Medulla oblongata (tissue), 1 donor: ENCODE measurements at regions not wholly inside any gene's neighbourhood (a gene's known extent, or its start where the extent isn't known, plus 50 kb on each side); places are given as distances from the start of the nearest gene placed in this dataset.
"Not testable (repeated sequence)": the region's sequence is repeated elsewhere in the genome, so short reads cannot be mapped to it uniquely, and the experiment has no call there.

Experiments
- DNase-seq: peaks from one replicate; pipeline ENCODE4 v3.0.0-alpha.2; 2015; ENCODE audit errors: extremely low spot score

DNA sequence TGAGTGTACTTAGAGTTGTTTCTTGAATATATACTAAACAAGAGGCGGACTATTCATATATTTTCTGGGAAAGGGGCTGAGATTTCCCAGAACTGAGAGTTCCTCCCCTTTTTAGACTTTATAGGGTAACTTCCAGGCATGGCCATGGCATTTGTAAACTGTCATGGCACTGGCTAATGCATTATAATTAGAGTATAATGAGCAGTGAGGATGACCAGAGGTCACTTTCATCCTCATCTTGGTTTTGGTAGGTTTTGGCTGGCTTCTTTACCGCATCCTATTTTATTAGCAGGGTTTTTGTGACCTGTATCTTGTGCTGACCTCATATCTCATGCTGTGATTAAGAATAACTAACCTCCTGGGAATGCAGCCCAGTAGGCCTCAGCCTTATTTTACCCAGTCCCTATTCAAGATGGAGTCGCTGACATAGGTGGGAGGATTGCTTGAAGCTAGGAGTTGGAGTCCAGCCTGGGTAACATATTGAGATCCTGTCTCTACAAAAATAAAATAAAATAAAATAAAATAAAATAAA, 91.4 kb downstream of the MOBP start:
- no peak for DNase-seq

DNA sequence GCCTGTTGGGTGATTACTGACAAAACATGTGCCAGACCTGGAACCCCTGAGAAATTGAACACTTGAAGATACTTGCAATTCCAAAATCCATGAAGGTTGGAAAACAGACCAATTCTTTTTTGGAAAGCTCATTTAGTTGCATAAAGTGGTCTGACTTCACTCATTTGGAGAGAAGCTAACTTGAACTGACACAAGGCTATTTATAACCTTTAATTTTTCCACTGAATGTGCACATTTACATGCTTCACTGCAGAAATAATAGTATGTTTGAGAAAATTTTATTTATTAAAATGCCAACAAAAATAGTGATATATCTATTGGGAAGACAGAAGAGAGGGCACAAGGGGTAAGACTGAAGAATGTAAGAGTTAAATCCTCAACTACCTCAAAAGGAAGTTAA, 92.1 kb downstream of the MOBP start:
- DNase-seq: no peak

DNA sequence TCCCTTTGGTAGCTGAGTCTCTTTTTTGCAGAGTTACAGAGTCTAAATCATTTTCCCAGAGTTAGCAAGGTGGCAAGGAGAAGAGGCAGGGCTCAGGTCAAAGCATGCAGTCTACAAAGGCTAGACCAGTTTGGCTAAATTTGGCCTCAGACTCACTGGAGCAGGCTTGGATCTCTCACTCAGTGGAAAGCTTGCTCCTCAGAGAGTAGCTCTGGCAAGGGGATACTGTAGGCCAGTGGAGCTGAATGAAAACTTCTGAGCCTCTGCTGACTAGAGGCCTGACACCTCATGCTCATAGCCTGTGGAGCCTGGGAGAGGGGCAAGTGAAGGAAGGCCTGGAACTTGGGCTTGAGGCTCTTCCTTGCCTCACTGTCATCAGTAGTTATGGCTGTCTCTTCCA, 101.0 kb downstream of the MOBP start:
- no peak for DNase-seq

DNA sequence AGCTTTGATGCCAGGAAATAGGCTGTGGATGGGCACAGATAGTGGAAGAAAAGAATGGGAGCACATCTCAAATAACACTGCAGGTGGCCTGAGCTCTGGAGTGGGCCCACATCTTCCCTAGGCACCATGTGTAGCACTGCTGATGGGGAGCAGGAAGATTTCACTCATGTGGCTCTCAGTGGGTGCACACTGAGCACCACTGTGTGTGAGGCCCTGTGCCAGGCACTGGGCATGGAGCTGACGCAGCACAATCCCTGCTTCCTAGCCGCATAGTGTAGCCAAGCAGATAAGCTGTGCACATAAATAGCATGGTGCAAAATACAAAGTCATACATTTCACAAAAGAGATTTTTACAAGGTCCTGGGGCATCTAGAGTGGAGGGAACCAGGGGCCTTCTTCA, 101.6 kb downstream of the MOBP start:
- no peak for DNase-seq

DNA sequence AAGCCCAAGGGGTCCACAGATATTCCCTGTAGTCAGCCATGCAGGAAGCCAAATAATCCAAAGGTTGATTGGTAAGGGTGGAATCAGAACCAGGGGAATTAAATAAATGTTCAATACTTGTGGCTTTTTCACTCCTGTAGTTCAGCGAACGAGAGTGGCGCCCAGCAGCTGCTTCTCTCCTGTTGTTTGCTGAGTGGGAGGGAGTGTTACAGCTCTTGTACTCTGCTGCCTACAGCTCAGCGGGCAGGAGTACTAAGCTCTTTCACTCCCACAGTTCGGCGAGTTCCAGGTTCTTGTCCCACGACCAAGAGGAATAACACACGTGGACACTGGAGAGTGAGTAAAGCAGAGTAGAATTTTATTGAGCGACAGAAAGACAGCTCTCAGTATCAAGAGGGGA, 105.9 kb downstream of the MOBP start:
- DNase-seq: no peak

DNA sequence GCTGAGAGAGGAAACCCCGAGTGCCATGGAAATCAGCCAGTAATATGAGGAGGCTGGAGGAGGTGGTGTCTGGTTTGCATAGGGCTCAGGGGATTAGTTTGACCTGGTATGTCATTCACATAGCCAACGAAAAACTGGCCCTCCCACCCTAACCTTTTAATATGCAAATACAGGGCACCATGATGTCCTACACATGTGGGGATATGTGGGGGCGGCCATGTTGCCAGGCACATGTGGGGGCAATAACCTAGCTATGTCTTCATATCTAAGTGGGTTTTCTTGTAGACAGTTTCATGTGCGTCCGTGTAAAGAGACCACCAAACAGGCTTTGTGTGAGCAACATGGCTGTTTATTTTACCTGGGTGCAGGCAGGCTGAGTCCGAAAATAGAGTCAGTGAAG, 110.1 kb downstream of the MOBP start:
- no peak for DNase-seq

DNA sequence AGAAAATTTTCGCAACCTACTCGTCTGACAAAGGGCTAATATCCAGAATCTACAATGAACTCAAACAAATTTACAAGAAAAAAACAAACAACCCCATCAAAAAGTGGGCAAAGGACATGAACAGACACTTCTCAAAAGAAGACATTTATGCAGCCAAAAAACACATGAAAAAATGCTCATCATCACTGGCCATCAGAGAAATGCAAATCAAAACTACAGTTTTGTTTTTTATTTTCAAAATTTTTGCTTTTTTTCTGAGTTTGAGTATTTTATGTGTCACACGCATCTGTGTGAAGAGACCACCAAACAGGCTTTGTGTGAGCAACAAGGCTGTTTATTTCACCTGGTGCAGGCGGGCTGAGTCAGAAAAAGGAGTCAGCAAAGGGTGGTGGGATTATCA, 118.7 kb downstream of the MOBP start:
- not testable (repeated sequence) for DNase-seq

DNA sequence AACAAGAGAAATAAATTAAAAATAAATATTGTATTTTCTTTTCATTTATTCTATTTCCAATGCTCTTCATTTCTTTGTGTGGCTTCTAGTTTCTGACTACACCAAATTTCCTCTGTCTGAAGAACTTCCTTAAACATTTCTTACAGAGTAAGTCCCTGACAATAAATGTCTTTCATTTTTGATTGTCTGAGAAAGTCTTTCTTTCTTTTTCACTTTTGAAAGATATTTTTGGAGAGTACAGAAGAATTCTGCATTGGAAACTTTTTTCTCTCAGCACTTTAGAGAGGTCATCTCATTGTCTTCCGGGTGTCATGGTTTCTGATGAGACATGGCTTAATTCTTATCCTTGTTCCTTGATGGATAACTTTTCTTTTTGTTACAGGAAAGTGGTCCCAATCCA, 119.6 kb downstream of the MOBP start:
- DNase-seq: no peak

DNA sequence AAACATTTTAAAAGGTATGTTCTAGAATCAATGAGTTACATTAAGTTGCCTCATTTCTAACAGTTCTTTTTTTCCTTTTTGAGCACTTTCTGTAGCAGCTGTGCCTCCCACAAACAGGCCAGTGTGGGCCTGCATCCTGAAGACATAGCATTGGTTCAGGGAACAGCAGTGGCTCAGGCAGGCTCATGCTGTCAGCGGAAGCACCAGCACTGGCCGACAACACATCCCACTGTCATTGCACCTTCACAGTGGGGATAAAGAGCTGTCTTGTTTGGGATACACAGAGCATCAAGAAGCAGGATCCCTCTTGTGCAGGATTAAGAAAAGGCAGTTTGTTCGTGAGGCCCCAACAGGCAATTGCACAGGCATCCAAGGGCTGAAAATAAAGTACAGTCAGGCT, 123.3 kb downstream of the MOBP start:
- peak; percentile 4 for DNase-seq

DNA sequence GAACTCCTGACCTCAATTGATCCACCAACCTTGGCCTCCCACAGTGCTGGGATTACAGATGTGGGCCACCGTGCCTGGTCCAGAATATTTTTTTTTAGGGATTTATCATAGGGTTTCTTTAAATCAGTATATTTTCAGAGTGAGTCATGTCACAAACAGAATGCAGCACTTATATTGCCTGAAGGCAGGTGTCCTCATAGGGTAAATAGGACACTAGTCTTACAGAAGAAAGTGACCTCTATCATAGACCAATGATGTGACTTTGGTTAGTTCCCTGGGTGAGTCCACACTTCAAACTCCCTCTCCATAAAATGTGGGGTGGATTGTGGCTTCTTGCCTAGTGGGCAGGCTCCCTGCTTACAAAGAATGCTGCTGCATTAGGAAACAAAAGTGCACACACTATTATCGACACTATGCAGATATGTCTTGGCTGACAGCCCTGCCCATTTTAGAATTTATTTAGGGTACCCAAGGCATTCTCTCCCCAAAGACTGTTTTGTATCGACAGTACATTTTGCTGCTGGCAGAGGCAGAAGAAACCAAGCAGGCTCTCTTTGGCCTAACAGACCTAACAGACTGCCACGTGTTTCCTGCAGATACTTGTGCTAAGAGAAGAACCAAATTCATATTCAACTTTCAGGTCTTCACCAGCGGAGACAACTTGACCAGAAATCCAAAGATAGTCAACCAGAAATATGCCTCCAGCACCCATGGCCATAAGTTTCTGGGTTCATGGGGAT, 125.0 kb downstream of the MOBP start:
- no peak for DNase-seq

DNA sequence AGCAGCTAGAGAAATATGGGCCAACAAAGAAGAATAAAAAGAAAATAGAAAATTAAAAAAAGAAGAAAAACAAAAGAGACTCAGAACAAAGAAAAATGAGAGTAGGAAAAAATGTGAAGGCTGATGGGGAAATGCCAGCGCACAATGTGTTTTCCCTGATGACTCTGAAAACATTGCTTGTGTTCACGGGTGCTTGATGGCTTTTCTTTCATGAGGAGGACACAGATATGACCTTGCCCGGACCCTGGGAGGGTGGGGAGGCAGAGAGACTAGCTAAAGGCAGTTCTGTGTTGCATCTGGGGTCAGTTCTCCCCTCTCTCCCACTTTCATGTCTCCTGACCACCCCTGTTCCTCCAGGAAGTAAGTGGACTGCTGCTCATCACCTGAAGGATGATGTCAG, 125.9 kb downstream of the MOBP start:
- no peak for DNase-seq

DNA sequence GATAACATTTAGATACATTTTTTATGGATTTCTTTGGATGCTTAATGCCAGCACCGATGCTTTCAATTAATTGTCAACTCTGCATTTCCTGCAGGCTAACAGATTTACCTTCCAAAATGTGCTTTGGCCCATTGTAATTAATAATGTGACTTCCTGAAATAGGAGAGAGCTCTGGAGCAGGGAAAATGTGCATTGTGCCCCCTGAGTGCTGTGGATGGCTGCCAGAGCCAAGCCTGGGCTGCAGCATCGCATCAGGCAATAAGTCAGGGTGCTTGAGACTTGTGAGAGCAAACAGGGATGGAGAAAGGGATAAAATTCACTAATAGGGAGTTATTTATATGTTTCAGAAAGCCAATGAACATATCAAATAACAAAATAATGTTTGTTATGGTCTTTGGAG, 133.8 kb downstream of the MOBP start:
- no peak for DNase-seq

DNA sequence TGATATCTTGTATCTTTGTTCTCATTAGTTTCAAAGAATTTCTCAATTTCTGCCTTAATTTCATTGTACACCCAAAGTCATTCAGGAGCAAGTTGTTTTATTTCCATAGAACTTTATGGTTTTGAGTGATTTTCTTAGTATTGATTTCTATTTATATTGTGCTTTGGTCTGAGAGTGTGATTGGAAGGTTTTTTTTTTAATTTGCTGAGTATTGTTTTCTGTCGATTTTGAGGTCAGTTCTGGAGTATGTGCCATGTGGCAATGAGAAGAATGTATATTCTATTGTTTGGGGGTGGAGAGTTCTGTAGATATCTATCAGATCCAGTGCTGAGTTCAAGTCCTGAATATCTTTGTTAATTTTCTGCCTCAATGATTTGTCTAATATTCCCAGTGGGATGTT, 138.4 kb downstream of the MOBP start:
- DNase-seq: no peak

DNA sequence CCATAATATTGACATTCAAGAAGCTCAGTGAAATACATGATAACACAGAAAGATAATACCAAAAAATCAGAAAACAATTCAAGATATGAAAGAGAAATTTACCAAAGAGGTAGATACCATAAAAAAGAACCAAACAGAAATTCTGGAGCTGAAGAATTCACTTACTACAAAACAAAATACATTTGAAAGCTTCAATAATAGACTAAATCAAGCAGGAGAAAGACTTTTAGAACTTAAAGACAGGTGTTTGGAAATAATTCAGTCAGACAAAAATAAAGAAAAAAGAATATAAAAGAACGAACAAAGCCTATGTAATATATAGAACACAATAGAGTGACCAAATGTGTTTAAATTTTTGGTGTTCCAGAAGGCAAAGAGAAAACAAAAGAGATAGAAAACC, 158.7 kb downstream of the MOBP start:
- no peak for DNase-seq

DNA sequence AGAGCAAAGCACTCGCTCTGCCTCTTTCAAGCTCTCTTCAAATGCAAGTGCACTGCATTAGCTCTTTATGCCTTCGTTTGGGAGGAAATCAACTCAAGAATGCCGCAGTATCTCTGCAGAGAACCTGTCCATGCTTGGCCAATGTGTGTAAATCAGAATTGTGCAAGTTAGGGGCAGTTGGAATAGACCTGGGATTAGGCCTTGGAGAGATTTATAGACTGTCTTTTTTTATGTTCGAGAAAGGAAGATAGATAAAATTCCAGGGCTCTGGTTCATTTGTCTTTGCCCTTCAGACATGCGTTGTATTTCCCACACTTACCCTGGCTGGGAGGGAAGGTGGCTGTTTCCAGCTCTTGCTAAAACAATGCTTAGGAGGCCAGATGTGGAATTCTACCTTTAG, 163.7 kb downstream of the MOBP start:
- DNase-seq: no peak

DNA sequence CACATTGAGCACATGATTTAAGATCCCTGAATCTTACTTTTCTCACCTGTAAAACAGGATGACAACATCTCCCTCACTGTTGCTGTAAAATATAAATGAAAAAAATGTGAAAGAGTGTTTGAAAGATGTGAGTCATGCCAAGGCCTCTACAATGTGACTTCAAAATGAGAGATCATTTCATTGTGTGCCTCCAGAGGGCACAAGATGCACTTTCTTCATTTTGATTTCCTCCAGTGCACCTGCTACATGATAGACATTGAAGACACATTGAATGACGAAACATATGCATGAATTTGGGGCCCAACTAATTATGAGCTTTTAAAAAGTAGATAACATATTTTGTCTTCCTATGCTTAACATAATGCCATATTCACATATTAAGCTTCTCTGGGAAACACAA, 170.3 kb downstream of the MOBP start:
- DNase-seq: no peak

DNA sequence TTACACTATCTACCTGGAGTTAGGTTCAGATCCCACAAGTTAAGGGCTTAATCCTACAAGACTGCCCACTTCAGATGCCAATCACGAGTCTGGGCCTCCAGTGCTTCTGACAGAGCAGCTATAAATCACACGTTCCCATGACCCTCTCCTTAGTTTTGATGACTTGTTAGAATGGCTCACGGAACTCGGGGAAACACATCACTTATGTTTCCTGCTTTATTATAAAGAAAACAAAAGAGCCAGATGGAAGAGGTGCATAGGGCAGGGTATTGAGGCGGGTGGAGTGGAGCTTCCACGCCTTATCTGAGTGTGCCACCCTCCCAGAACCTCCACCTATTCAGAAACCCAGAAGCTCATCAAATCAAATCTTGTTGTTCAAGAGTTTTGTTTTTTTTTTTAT, 170.8 kb downstream of the MOBP start:
- no peak for DNase-seq

DNA sequence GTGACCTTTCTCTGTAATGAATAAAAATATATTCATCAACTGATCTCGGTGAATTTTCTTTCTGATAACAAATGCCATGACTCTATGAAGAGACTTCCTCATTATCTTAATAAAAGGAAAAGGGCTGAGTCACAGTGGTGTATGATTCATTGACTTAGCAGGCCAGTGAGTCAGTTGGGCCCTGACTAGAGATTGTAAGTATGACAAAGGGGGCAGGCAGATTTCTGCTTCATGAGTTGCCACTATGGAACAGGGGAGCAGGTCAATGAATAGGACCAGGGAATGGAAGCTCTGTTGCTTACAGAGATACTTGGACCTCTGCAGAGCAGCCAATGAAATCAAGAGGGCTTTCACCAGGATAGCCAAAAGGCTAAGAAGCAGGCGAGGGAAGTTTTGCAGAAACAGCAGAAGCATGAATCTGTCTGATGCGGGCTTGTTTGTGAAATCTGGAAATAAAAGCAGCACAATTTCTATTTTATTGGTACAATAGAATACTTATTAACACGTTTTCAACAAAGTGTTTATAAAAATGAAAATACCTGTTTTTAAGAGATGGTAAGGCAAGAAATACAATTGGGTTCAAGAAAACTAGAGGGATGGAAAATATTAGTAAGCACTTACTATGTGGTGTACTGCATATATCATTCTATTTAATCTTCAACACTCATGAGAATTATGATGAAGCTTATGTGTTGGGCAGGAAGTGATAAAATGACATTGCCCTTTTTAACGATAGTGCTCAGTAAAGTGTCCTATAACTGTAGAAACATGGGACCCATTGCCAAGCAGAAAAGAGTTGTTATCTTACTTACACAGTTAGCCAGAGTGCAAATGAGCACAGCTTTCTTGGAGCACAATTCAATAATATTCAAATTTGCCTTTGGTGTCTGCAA, 169.8 kb upstream of the MYRIP start:
- DNase-seq: no peak

DNA sequence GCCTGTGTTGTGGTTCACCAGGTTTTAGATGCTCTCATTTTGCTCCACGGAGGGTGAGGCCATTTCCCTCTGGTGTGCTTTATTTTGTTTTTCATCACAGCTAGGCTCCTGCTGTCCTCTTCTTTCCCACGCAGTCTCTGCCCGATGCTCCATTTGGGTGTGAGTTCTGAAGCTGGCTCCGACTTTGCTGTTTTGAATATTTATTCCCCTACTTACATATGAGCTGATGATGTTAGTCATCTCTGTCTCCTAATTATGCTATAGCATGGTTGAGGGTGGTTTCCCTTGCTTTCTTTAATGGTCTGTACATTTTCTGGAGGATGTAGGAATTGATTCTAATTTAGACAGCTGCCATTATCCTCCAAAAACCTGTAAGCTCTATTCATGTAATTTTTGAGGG, 168.1 kb upstream of the MYRIP start:
- DNase-seq: no peak

DNA sequence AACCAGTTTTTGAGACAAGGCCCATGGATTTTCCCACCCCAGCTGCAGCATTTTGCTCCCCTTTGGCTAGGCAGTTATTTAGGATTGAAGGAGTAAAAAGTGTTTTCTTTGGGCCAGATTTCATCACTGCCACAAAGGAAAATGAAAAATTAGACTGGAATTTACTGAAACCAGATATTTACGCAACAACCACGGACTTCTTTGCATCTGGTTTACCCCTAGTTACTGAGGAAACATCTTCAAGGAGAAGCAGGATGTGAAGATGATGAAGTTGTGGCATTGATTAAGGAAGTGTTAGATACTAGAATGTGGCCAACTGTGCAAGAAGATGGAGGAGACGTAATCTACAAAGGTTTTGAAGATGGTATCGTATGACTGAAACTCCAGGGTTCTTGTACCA, 165.2 kb upstream of the MYRIP start:
- no peak for DNase-seq

DNA sequence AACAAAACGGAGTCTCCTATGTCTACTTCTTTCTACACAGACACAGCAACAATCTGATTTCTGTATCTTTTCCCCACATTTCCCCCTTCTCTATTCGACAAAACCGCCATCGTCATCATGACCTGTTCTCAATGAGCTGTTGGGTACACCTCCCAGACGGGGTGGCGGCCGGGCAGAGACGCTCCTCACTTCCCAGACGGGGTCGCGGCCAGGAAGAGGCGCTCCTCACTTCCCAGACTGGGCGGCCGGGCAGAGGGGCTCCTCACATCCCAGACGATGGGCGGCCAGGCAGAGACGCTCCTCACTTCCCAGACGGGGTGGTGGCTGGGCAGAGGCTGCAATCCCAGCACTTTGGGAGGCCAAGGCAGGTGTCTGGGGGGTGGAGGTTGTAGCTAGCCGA, 158.2 kb upstream of the MYRIP start:
- not testable (repeated sequence) for DNase-seq

DNA sequence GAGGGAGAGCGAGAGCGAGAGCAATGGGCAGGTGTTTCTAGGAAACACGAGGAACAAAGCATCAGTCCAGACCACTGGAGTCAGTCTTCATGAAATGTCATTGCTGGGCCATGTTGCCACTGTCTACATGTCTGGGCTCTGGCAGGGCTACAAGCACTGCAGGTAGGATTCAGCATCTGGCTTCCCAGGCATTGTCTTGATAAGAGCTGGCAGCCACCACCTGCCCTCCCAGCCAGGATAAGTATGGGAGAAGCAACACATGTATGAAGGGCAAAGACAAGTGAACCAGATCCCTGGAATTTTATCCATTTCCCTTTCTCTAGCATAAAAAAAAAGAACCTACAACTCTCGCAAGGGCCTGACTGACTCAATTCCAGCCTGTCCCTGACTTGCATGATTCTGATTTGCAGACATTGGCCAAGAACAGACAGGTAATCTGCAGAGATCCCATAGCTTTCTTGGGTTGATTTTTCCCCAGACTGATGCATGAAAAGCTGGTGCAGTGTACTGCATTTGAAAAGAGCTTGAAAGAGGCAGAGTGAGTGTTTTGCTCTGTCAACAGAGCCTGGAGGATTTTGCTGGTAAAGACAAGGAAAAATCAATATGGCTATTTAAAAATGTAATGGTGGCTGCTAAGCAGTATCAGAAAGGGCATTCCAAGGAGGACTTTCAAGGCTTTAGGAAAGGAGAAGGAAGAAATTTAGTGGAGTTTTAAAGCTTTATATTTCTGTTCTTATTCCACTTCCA, 157.2 kb upstream of the MYRIP start:
- no peak for DNase-seq
